SK-N-SH (cell line): ENCODE measurements at regions not wholly inside any gene's neighbourhood (a gene's known extent, or its start where the extent isn't known, plus 50 kb on each side); places are given as distances from the start of the nearest gene placed in this dataset.

Experiments used
- CTCF ChIA-PET: fragments of 300-600, 350-600 bp; formaldehyde crosslinking; extraction: SDS; loops from one replicate; lab custom pipeline; 2021; lab: Yijun Ruan, JAX
- POLR2A ChIA-PET: fragments of 350-600 bp; sonication (Branson Sonifier 250); formaldehyde crosslinking; extraction: SDS; loops from one replicate; lab custom pipeline; 2020; ENCODE audit warnings: antibody characterized with exemption, inconsistent platforms; lab: Yijun Ruan, JAX
- DNase-seq: peaks from one replicate; pipeline ENCODE4 v3.0.0; 2012
- H2AFZ ChIP-seq: fragments of 200-600 bp; sonication (generic); 2 replicates; pipeline ENCODE4 v1.8.1; 2016; ENCODE audit warnings: antibody characterized with exemption, mild to moderate bottlenecking, low read depth
- H3F3A ChIP-seq: fragments of 200-600 bp; sonication (generic); replicated peaks from 2 replicates; pipeline ENCODE3; 2016; ENCODE audit warnings: antibody characterized with exemption, mild to moderate bottlenecking; ENCODE audit not compliant: insufficient read depth
- H3K27ac ChIP-seq, 2 experiments: fragments of 200-500 bp in 1 of 2; fragments of 200-600 bp in 1 of 2; sonication (Bioruptor generic) in 1 of 2; sonication (generic), shearing (Covaris generic) in 1 of 2; 2 replicates each; pipeline versions ENCODE4 v1.5.1 to v1.6.1; 2014 to 2016; ENCODE audit warnings: low read depth in 2 of 2, inconsistent platforms in 1 of 2, low read length in 1 of 2, mild to moderate bottlenecking in 1 of 2, mixed read lengths in 1 of 2
- H3K27me3 ChIP-seq: fragments of 200-600 bp; sonication (generic), shearing (Covaris generic); 2 replicates; pipeline ENCODE4 v1.6.1; 2016; ENCODE audit warnings: mixed run types; ENCODE audit not compliant: insufficient read depth
- H3K36me3 ChIP-seq, 2 experiments: fragments of 200-500 bp in 1 of 2; fragments of 200-600 bp in 1 of 2; sonication (Bioruptor generic) in 1 of 2; sonication (generic) in 1 of 2; replicated peaks in 1 of 2; 2 replicates each; pipeline versions ENCODE3 to v1.5.1; 2014 to 2016; ENCODE audit warnings: low read length in 1 of 2, mild to moderate bottlenecking in 1 of 2; ENCODE audit not compliant: insufficient read depth in 2 of 2, control insufficient read depth in 1 of 2
- H3K4me1 ChIP-seq, 2 experiments: fragments of 200-500 bp in 1 of 2; fragments of 200-600 bp in 1 of 2; sonication (Bioruptor generic) in 1 of 2; sonication (generic), shearing (Covaris generic) in 1 of 2; 2 replicates each; pipeline versions ENCODE4 v1.5.1 to v1.6.1; 2014 to 2016; ENCODE audit warnings: low read depth in 1 of 2, low read length in 1 of 2, mixed run types in 1 of 2; ENCODE audit not compliant: insufficient read depth in 2 of 2, control insufficient read depth in 1 of 2
- H3K4me2 ChIP-seq: fragments of 200-600 bp; sonication (generic), shearing (Covaris generic); 2 replicates; pipeline ENCODE4 v1.6.1; 2017; ENCODE audit warnings: mixed run types
- H3K4me3 ChIP-seq, 2 experiments: fragments of 200-500 bp in 1 of 2; fragments of 200-600 bp in 1 of 2; sonication (Bioruptor generic) in 1 of 2; sonication (generic), shearing (Covaris generic) in 1 of 2; 2 replicates each; pipeline versions ENCODE4 v1.5.1 to v1.8.1; 2014 to 2016; ENCODE audit warnings: low read depth in 2 of 2, inconsistent platforms in 1 of 2, low read length in 1 of 2, mild to moderate bottlenecking in 1 of 2, mixed read lengths in 1 of 2, moderate library complexity in 1 of 2
- H3K79me2 ChIP-seq: fragments of 200-600 bp; sonication (generic); 2 replicates; pipeline ENCODE4 v1.8.1; 2017; ENCODE audit warnings: mild to moderate bottlenecking; ENCODE audit not compliant: insufficient read depth
- H3K9ac ChIP-seq: fragments of 200-600 bp; sonication (generic); 2 replicates; pipeline ENCODE4 v1.6.1; 2017; ENCODE audit warnings: mixed run types
- H3K9me2 ChIP-seq: fragments of 200-600 bp; sonication (generic); 2 replicates; pipeline ENCODE4 v1.6.1; 2017; ENCODE audit warnings: mixed run types
- H3K9me3 ChIP-seq: fragments of 200-600 bp; sonication (generic); 2 replicates; pipeline ENCODE4 v1.6.1; 2017; ENCODE audit warnings: mixed run types, mild to moderate bottlenecking, moderate library complexity
- H4K20me1 ChIP-seq: fragments of 200-600 bp; sonication (generic); 2 replicates; pipeline ENCODE4 v1.6.1; 2017; ENCODE audit warnings: mild to moderate bottlenecking, mixed run types; ENCODE audit not compliant: insufficient read depth
- CTCF ChIP-seq: fragments of 200-600 bp; sonication (generic); IDR thresholded peaks from 2 replicates; pipeline ENCODE4 v1.6.1; 2017; ENCODE audit warnings: antibody characterized with exemption, mild to moderate bottlenecking, moderate library complexity
- ELF1 ChIP-seq: IDR thresholded peaks from 2 replicates; pipeline ENCODE4 v1.4.0; 2012
- EP300 ChIP-seq, 2 experiments: IDR thresholded peaks; 2 replicates each; pipeline versions ENCODE4 v1.4.0 to v1.6.1; 2012; ENCODE audit warnings: borderline replicate concordance in 1 of 2, low read depth in 1 of 2, low read length in 1 of 2
- FOSL2 ChIP-seq: IDR thresholded peaks from 2 replicates; pipeline ENCODE4 v1.4.0; 2012; ENCODE audit warnings: low read depth, mild to moderate bottlenecking, moderate library complexity, borderline replicate concordance
- FOXJ3 ChIP-seq: sonication (generic); formaldehyde crosslinking; IDR thresholded peaks from 2 replicates; pipeline ENCODE4 v1.5.1; 2020; ENCODE audit warnings: mild to moderate bottlenecking, missing genetic modification reagents
- FOXM1 ChIP-seq: IDR thresholded peaks from 2 replicates; pipeline ENCODE4 v1.4.0; 2012; ENCODE audit warnings: low read depth, mild to moderate bottlenecking
- GABPA ChIP-seq: IDR thresholded peaks from 2 replicates; pipeline ENCODE4 v1.4.0; 2012; ENCODE audit warnings: low read depth, mild to moderate bottlenecking
- MAX ChIP-seq: IDR thresholded peaks from 2 replicates; pipeline ENCODE4 v1.4.0; 2012; ENCODE audit warnings: low read depth
- MEF2A ChIP-seq: IDR thresholded peaks from 2 replicates; pipeline ENCODE4 v1.4.0; 2012; ENCODE audit warnings: low read depth, borderline replicate concordance
- MXI1 ChIP-seq: IDR thresholded peaks from 2 replicates; pipeline ENCODE4 v1.6.1; 2012; ENCODE audit warnings: mild to moderate bottlenecking, low read depth, low read length, improper control_type of control experiment
- NFIC ChIP-seq: IDR thresholded peaks from 2 replicates; pipeline ENCODE4 v1.4.0; 2012; ENCODE audit warnings: borderline replicate concordance
- NRF1 ChIP-seq: IDR thresholded peaks from 2 replicates; pipeline ENCODE4 v1.6.1; 2012; ENCODE audit warnings: low read depth, mild to moderate bottlenecking, low read length
- RAD21 ChIP-seq: IDR thresholded peaks from 2 replicates; pipeline ENCODE4 v1.6.1; 2012; ENCODE audit warnings: mild to moderate bottlenecking, low read length
- RFX5 ChIP-seq: IDR thresholded peaks from 2 replicates; pipeline ENCODE4 v1.6.1; 2012; ENCODE audit warnings: mild to moderate bottlenecking, improper control_type of control experiment, low read length
- SMC3 ChIP-seq: IDR thresholded peaks from 2 replicates; pipeline ENCODE4 v1.6.1; 2012; ENCODE audit warnings: low read depth, low read length, improper control_type of control experiment
- TCF12 ChIP-seq: IDR thresholded peaks from 2 replicates; pipeline ENCODE4 v1.4.0; 2012
- USF2 ChIP-seq: fragments of 150-350 bp; IDR thresholded peaks from 2 replicates; pipeline ENCODE4 v1.6.1; 2017; ENCODE audit warnings: antibody characterized with exemption, low read length, low read depth, borderline replicate concordance
- YY1 ChIP-seq: IDR thresholded peaks from 2 replicates; pipeline ENCODE4 v1.4.0; 2012; ENCODE audit warnings: low read depth, mild to moderate bottlenecking
- WGBS: methylation state at CpG from one replicate; pipeline ENCODE4 v1.1.6; 2017; ENCODE audit warnings: low lambda C conversion rate; 5-methylcytosine and 5-hydroxymethylcytosine counted together
- TF ChIP-seq, protein P1 (sequence below): IDR thresholded peaks from 2 replicates; pipeline ENCODE4 v1.4.0; 2012; ENCODE audit warnings: low read depth, borderline replicate concordance
- TF ChIP-seq, protein P2 (sequence below): IDR thresholded peaks from 2 replicates; pipeline ENCODE4 v1.6.1; 2012; ENCODE audit warnings: mild to moderate bottlenecking, low read depth, low read length, moderate library complexity

GRCh38 chr11:100594320-100594719, 92.8 kb upstream of the ARHGAP42 start:
- Histone ChIP-seq H3K27ac (no peak overlapping the region), H3K79me2 (no peaks in the 10 kb centered on the region), H3F3A (no peaks in the 10 kb centered on the region), H3K27me3 (no peaks in the 10 kb centered on the region; the same call in 1 of the 2 replicates), H3K9me3 (no peaks in the 10 kb centered on the region), H2AFZ (no peak overlapping the region), H3K4me2 (no peak overlapping the region), H3K9me2 (no peaks in the 10 kb centered on the region), H4K20me1 (no peaks in the 10 kb centered on the region), H3K36me3 (no peaks in the 10 kb centered on the region), H3K4me1 (no peaks in the 10 kb centered on the region), H3K9ac (no peak overlapping the region), H3K4me3 (no peak overlapping the region)
- no peak for TF ChIP-seq USF2
- no peak for TF ChIP-seq MEF2A
- WGBS = 1% methylated on average over 3 of the region's 3 CpGs
- ChIA-PET CTCF (no interaction called here), POLR2A (no interaction called here)
- DNase-seq = no peak

DNA sequence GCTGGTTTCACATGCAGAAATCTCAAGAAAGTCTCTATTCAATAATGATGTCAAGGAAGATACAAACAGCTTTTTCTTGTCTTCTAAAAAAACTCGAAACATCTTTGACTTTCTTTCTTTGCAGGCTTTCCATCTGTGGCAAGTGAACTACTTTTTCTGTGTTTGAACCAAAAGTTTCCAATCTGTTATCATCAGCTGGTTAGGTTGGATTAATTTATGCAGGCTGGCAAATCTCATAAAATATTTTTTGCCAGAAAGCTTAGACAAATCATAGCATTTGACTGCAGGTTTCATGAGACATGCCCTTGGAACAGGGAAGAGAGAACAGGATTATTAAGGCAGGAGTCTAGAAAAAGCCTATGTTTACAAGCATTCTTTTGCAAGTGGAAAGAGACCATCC, 86.1 kb upstream of the ARHGAP42 start:
- H3K36me3 ChIP-seq = no peaks in the 10 kb centered on the region
- no peaks in the 10 kb centered on the region for H3K79me2 ChIP-seq
- TF ChIP-seq TCF12 (no peak), FOSL2 (no peak), MAX (no peak), FOXJ3 (no peak), RFX5 (no peak), GABPA (no peak), YY1 (no peak), MEF2A (no peak), CTCF (no peak), NRF1 (no peak), MXI1 (no peak), RAD21 (no peak), FOXM1 (no peak), USF2 (no peak), SMC3 (no peak), NFIC (no peak), ELF1 (no peak), EP300 (IDR thresholded peaks at IDR 0.05; ENCODE audit: borderline replicate concordance in 1 of 2, low read depth in 1 of 2, low read length in 1 of 2) (no peak)
- TF ChIP-seq, protein P1, sequence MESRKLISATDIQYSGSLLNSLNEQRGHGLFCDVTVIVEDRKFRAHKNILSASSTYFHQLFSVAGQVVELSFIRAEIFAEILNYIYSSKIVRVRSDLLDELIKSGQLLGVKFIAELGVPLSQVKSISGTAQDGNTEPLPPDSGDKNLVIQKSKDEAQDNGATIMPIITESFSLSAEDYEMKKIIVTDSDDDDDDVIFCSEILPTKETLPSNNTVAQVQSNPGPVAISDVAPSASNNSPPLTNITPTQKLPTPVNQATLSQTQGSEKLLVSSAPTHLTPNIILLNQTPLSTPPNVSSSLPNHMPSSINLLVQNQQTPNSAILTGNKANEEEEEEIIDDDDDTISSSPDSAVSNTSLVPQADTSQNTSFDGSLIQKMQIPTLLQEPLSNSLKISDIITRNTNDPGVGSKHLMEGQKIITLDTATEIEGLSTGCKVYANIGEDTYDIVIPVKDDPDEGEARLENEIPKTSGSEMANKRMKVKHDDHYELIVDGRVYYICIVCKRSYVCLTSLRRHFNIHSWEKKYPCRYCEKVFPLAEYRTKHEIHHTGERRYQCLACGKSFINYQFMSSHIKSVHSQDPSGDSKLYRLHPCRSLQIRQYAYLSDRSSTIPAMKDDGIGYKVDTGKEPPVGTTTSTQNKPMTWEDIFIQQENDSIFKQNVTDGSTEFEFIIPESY = no peak
- TF ChIP-seq, protein P2, sequence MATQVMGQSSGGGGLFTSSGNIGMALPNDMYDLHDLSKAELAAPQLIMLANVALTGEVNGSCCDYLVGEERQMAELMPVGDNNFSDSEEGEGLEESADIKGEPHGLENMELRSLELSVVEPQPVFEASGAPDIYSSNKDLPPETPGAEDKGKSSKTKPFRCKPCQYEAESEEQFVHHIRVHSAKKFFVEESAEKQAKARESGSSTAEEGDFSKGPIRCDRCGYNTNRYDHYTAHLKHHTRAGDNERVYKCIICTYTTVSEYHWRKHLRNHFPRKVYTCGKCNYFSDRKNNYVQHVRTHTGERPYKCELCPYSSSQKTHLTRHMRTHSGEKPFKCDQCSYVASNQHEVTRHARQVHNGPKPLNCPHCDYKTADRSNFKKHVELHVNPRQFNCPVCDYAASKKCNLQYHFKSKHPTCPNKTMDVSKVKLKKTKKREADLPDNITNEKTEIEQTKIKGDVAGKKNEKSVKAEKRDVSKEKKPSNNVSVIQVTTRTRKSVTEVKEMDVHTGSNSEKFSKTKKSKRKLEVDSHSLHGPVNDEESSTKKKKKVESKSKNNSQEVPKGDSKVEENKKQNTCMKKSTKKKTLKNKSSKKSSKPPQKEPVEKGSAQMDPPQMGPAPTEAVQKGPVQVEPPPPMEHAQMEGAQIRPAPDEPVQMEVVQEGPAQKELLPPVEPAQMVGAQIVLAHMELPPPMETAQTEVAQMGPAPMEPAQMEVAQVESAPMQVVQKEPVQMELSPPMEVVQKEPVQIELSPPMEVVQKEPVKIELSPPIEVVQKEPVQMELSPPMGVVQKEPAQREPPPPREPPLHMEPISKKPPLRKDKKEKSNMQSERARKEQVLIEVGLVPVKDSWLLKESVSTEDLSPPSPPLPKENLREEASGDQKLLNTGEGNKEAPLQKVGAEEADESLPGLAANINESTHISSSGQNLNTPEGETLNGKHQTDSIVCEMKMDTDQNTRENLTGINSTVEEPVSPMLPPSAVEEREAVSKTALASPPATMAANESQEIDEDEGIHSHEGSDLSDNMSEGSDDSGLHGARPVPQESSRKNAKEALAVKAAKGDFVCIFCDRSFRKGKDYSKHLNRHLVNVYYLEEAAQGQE = no peak
- TF ChIP-seq, all 33 proteins: peak for 0
- H3K4me1 ChIP-seq = no peaks in the 10 kb centered on the region
- no peaks in the 10 kb centered on the region for H3K9me2 ChIP-seq
- WGBS = 0% methylated on average over 1 of the region's 1 CpG
- H3K27me3 ChIP-seq = no peaks in the 10 kb centered on the region; the same call in 1 of the 2 replicates
- ChIA-PET POLR2A (no interaction called here), CTCF (no interaction called here)
- H3K4me3 ChIP-seq = no peak overlapping the region
- H3K9me3 ChIP-seq = no peaks in the 10 kb centered on the region
- no peaks in the 10 kb centered on the region for H4K20me1 ChIP-seq
- no peak overlapping the region for H3K9ac ChIP-seq
- no peak overlapping the region for H3K27ac ChIP-seq
- H3K4me2 ChIP-seq = no peak overlapping the region
- DNase-seq = no peak
- H3F3A ChIP-seq = no peaks in the 10 kb centered on the region
- H2AFZ ChIP-seq = no peak overlapping the region
